GM12873 (cell line): ENCODE measurements at regions not wholly inside any gene's neighbourhood (a gene's known extent, or its start where the extent isn't known, plus 50 kb on each side); places are given as distances from the start of the nearest gene placed in this dataset.

ENCODE experiments used
- TF ChIP-seq, protein P1 (sequence below): IDR thresholded peaks from 2 replicates; pipeline ENCODE4 v1.5.1; 2012; ENCODE audit warnings: low read depth, mild to moderate bottlenecking, moderate library complexity, low read length, control low read depth; ENCODE audit not compliant: insufficient read depth; ENCODE audit errors: missing control alignments

GRCh38 chr6:5898102-5898501 is 108.6 kb downstream of the NRN1 start:
- TF ChIP-seq, protein P1, sequence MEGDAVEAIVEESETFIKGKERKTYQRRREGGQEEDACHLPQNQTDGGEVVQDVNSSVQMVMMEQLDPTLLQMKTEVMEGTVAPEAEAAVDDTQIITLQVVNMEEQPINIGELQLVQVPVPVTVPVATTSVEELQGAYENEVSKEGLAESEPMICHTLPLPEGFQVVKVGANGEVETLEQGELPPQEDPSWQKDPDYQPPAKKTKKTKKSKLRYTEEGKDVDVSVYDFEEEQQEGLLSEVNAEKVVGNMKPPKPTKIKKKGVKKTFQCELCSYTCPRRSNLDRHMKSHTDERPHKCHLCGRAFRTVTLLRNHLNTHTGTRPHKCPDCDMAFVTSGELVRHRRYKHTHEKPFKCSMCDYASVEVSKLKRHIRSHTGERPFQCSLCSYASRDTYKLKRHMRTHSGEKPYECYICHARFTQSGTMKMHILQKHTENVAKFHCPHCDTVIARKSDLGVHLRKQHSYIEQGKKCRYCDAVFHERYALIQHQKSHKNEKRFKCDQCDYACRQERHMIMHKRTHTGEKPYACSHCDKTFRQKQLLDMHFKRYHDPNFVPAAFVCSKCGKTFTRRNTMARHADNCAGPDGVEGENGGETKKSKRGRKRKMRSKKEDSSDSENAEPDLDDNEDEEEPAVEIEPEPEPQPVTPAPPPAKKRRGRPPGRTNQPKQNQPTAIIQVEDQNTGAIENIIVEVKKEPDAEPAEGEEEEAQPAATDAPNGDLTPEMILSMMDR = no peak

GRCh38 chr6:5896476-5897200 is 110.1 kb downstream of the NRN1 start:
- TF ChIP-seq, protein P1 = no peak

DNA sequence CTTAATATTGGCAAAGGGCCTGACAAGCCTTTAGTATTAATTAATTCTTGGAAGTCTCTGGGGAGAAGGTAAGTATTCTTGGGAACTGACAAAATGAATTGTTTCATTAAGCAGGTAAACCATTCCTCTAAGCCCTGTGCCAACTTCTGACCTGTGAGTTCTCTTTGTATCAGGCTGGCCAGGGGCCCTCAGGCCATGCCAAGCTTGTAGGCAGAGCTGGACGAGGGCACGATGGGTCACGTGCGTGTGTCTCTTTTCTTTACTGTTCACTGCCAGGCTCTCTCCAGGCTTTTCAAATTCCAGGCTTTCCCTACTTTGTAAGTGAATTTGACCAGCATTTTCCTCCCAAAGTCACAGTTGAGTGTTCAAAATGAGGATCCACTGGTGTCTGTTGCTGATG is 112.4 kb downstream of the NRN1 start:
- TF ChIP-seq, protein P1 = no peak

DNA sequence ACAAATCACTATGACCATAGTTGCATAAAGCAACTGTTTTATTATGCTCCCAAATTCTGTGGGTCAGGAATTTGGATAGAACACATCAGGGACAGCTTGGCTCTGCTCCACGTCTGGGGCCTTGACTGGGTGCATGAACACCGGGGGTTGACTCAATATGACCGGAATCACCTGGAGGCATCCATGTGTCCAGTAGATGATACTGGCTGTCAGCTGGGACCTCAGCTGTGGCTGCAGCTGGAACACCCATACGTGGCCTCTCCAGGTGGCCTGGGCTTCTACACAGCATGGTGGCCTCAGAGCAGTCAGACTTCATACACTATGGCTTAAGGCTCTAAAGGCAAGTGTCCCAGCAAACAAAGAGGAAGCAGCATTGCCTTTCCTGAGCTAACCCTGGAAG is 113.4 kb downstream of the NRN1 start:
- TF ChIP-seq, protein P1 = no peak

- TF ChIP-seq, protein P1 = no peak
Measured at GRCh38 chr6:5892669-5893068, 114.1 kb downstream of the NRN1 start.

- TF ChIP-seq, protein P1 = no peak
Measured at GRCh38 chr6:5878792-5879191, 127.9 kb downstream of the NRN1 start.

GRCh38 chr6:5876076-5876475 is 130.6 kb downstream of the NRN1 start:
- TF ChIP-seq, protein P1 = no peak

GRCh38 chr6:5871296-5871695 is 135.4 kb downstream of the NRN1 start:
- TF ChIP-seq, protein P1 = no peak
